ENCODE measurements at regions not wholly inside any gene's neighbourhood (a gene's known extent, or its start where the extent isn't known, plus 50 kb on each side); places are given as distances from the start of the nearest gene placed in this dataset.

DNA sequence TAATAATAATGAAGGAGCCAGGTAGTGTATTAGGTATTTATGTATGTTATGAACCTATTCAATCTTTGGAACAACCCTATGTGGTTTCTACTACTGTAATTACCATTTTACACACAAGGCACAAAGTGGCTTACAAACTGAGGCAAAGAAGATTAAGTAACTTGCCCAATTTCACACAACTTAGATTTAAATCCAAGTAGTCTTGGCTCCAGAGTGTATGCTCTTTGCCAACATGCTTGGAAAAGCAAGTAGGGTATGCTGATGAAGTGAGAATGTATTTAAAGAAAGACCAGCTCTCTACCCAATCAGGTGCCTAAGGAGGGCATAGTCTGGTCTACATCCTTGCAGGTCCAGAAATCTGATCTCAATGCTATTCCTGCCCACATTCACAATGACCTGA is 463.2 kb downstream of the METTL15 start:
- DNase-seq = no peak

DNA sequence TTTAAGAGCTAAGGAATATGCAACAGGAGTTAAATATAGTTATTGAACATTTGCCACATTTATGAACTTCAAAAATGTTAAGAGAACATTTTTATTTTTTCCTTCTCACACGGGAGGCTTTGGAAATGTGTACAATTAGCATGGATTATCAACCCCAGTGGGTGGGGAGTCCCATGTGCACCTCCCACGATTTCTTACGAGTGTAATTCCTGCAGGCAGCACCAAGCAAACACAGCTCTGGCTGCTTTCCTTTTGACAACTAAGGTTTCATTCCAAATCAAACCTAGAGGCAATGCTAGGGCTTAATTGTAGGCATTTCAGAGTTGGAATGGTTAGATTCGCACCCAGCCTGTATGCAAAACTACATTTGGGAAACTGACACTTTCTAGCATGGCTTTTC is 460.9 kb downstream of the METTL15 start:
- DNase-seq = no peak

DNA sequence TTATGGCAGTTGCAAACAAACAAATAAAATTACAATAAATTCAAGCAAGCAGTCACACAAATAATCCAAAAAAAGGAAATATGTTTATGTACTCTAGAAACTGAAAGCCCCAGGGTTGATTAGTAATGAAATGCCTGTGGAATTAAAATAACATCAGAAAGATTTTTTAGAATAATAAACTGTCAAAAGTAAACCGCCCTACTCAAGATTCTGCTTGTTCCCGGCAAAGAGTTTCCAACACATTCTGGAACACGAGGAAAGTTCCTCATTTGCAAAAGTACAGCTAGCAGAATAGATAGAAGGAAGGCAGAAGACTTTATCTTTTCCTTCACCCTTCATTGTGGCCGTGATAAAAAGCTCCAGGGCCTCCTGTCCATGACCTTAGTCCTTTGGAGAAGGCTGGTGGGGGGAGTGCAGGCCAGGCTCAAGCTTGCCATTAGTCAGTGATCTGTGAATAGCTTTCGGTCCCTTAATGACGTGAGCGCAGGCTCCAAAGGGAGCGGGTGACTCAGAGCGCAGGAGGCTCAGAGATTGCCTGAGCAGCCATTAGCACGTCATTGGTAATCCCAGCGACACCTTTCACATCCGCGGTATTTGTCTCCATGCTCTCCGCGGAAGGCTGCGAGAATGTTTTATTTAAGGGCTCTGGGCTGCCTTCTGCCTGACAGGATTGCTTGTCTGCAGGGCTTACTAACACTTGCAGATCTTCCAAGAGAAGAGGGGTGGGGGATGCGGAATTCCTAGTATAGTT is 458.3 kb downstream of the METTL15 start:
- peak; percentile 50 for DNase-seq

DNA sequence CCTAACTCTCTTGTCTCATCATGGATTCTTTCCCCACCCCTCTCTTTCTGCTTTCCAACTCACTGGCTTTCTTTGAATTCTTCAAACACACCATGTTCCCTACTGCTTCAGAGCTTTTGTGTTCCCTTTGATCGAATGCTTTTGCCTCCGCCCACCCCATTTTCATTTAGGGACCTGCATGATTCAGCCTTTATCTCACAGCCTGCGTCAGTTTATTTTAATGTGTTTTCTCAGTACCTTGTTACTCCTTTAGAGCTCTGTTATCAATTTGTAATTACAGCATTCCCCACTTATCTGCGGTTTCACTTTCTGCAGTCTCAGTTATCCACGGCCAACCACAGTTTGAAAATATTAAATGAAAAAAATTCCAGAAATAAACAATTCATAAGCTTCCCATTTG is 451.3 kb downstream of the METTL15 start:
- peak; percentile 80 for DNase-seq

DNA sequence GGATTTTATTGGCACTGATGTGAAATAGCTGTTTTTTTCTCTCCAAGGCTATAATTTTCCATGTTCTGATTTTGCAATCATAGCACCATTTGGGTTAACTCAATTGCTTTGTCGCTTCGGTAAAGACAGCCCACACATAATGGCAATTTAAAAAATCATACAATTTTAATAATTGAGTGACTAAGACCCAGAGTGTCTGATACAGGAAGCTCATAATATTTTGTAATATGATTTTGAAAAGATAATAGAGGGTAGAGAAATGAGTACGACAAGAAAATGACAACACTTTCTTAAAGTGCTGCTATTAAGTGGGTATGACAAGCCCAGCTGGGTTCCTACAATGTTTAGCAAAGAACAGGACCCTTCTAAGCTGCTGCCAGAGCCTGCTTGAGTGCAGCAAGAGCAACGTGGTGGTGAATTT is 439.1 kb downstream of the METTL15 start:
- peak; percentile 87 for DNase-seq

DNA sequence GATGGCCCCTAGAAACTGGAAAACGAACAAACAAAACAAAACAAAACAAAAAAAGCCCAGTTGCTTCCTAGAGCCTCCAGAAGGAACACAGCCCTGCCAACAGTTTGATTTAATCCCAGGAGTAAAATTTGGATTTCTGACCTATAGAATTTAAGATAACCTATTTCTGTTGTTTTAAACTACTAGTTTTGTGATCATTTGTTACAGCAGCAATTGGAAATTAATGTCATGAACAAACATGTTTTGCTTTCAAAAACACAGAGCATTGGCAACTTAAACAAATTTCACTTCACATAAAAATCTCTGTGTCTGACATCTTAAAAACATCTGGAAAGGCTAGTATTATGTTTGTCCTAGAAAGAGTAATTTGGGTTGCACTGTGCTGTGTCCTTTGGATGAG is 437.3 kb downstream of the METTL15 start:
- no peak for DNase-seq

DNA sequence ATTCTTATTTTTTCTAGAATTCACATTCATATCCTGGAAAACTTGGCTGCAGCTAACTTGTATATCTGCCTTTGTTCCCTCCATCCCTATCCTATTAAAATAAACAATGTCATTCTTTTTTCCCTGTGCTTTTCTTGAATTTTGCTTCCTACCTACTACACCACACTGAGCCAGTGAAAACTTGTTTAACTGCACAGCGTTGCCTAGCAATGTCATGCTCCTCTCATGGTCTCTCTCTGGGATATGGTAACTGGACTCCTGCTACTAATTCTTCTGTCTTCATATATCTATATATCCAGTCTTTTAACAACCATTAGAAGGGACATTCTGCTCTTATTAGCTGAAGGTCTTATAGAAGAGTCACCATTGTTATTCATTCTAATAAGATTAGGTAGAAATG is 434.4 kb downstream of the METTL15 start:
- peak; percentile 32 for DNase-seq

DNA sequence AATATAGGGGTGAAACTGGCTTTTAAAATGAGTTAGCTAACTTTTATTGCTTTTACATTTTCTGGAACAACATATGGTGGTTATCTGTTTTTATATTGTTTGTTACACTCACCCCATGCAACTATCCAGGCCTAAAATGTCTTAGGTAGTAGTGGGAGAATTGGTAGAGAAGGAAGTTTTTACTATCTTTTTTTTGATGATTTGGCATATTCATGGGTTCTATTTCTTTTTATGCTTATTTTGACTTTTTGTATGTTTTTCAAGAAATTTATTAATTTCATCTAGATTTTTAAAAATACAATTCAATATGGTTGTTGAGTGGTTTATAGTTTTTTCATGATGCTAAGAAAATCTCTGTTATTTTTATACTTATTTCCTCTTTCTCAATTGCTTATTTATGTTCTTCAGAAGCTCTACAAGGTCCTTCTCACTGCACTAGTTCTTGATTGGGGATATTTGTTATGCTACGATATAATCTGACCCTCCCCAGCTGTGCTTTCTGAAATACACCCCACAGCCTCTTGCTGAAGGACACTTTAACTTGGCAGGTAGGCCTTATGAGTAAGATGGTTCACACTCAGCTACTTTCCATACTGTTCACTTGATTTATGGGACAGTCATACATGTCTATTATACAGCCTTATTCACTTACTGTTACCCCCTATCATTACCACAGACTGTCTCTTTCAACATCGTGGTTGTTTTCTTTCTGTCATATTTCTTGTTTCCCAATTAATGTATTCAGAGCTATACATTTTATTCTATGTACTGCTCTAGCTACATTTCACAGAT is 431.2 kb downstream of the METTL15 start:
- peak; percentile 76 for DNase-seq

DNA sequence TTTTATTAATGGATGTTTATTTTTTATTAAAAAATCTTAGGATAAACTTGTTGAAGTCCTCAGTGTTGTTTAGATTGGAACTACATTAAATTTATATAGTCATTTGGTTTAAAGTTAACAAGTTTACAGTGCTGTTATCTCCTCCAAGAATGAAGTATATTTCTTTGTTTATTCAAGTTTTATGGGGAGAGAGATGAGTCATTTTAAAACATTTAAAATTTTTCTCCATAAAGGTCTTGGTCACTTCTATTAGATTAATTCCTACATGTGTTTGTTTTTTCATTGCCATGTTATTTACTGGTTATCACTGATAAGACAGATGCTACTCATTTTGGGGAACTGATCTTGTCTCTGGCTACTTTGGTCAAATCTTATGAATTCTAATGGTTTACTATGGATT is 429.6 kb downstream of the METTL15 start:
- no peak for DNase-seq

DNA sequence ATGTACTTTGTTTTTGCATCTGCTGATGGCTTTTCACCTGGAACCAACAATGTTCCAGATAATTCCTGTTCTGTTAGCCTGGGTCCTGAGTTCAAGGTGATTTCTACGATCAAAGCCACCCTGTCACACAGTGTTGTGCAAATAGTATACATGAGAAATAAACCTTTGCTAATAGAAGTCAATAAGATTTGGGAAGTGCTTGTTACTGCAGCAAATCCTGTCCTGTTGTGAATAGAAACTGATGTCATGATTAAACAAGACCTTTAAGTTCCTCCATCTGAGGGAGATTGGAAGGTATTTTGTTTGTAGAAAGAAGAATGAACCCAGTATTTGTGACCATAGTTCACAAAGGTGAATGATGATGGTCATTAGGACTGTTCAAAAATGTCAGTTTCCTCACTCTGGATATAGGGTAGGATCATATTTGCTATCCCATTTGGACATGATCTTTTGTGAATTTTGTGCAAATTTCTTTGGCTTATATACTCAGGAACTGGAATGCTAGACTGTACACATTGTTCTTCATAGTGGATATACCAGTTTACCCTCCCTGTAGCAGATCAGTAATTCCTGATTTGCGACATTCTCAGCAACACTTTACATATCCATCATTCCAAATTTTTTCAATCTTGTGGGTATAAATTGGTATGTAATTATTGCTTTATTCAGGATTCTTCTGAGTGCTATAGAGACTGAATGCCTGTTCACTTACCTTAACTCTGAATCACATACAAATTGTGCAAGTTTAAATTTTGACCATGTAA is 428.5 kb downstream of the METTL15 start:
- DNase-seq = no peak

DNA sequence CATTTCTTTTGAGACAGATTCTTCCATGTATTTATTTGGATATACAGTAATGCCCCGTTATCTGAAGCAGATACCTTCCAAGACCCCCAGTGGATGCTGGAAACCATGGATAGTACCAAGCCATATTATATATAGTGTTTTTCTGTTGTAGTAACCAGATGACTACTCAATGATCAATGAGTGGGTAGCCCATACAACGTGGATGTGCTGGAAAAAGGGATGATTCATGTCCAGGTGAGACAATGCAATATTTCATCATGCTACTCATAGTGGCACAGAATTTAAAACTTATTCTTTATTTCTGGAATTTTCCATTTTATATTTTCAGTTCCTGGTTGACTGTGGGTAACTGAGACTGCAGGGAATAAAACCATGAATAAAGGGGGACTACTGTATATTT is 427.5 kb downstream of the METTL15 start:
- no peak for DNase-seq

DNA sequence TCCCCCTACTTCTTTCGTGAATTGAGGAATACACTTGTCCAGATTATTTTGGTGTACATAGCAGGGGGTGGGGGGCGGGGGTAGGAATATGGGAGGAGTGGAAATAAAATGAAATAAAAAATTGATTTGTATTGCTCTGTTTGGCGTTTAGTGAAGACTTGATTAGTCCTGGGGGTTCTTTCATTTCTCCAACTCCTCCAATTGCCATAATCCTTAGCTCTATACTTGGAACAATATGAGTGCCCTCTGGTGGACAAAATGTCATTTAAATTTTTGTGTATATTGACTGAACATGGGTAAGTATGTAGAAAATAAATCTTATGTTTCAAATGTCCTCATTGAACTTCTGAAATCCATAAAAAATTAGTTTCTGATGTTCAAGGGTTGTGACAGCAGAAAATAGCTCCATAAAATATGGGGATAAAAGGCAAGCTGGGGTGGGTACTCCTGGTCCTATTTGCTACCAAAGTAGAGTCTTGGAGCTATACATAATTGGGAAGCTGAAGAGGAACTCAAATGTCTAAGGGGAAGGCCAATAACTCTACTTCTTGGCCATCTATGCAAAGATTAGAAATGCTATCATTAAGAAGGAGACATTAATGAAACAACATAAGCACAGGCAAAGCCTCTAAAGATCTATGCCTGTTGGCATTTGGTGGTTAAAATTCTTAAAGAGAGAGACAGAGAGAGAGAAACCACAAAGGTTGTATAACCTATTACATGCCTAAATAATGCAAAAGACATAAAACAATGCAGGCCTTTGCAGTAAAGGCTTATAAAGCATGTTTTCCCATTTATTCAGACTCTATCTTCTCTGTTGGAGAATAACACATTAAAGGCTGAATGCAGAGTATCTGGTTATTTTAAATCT is 421.6 kb downstream of the METTL15 start:
- DNase-seq = peak; percentile 73

DNA sequence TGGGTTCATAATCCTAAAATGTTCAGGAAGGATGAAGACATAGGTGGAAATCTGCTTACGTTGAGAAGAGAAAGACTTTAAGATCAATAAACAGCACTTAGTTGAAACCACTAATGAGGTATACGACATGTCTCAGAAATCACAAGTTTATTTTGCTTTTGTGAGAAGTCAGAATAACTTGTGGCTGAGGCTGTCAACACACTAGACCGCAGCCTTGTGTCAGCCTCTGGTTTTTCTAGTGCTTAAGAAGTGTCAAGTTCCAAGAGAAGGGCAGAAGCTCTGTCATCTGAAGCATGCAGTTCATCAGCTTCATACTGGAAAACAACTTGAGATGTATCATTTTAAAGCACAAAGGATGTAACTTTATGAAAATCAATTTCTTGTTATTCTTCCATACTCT is 420.9 kb downstream of the METTL15 start:
- no peak for DNase-seq

DNA sequence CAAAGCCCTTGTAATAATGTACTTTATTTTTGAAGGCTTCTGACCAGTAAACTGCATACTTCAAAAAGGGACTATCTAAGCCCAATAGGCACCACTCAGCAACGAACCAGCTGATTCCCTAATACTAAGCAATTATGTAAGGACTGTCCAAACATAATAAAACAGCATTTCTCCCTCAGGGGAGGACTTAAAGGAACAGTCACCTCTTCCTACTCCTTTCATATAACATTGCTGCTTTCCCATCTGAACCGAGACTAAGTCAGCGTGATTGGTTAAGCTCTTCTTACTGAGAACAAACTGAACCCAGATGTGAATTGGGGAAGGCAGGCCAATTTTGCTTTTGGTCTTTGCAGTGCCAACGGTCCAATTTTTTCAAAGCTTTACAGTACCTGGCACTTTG is 420.0 kb downstream of the METTL15 start:
- peak; percentile 9 for DNase-seq

DNA sequence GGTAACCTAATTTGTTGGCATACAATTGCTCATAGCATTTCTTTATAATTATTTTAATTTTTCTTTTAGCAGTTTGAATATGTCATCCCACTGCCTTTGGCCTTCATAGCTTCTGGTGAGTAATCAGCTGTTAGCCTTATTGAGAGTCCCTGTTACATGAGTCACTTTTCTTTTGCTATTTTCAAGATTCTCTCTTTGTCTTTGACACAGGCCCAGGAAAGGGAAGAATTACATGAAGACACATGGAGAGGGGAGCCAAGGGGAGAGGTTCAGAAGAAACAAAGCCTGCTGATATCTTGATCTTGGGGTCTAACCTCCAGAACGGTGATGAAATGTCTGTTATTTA is 418.2 kb downstream of the METTL15 start:
- peak; percentile 13 for DNase-seq

DNA sequence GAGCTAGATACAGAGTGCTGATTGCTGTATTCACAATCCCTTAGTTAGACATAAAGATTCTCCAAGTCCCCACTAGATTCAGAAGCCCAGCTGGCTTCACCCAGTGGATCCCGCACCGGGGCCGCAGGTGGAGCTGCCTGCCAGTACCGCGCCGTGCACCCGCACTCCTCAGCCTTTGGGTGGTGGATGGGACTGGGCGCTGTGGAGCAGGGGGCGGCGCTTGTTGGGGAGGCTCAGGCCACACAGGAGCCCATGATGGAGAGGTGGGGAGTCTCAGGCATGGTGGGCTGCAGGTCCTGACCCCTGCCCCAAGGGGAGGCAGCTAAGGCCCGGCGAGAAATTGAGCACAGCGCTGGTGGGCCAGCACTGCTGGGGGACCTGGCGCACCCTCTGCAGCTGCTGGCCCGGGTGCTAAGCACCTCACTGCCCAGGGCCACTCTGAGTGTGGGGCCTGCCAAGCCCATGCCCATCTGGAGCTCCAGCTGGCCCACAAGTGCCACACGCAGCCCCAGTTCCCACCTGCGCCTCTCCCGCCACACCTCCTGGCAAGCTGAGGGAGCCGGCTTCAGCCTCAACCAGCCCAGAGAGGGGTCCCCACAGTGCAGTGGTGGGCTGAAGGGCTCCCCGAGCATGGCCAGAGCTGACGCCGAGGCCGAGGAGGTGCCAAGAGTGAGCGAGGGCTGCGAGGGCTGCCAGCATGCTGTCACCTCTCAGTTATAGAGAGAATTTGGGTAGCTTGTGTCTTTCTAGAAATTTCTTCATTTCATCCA is 417.6 kb downstream of the METTL15 start:
- DNase-seq = no peak

DNA sequence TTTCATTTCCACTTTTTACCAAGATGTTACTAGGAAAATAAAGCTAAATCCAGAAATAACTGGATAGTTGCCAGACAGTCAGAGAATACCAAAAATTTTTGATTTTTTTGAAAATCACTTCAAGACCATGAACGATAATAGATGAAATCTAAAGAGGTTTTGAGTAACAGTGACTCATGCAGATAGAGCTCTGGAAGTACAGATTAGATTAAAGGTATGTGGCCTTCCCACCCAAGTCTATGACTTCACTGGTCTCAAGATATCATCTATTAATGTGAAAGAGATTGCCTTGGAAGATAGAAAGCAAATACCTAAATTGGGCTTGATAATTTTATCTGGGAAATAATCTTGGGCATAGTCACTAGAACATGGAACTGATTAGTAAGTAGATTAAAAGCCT is 415.9 kb downstream of the METTL15 start:
- DNase-seq = no peak

DNA sequence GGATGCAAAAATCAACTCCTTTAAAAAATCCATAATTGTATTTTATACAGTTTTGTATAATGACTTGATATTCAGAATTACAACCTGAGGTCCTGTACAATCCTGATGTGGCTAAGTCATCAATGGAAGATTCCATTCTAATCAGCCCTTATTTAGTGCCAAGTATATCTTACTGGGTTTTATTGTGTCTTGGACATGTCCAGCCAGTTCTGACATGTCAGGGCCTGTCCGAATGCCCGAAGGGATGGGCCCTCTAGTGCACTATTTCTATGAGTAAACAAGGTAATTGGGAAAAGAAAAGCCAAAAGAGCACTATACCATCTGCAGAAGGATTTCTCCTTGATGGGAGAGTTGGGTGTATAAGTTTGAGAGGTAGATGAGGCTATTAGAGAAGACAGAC is 412.9 kb downstream of the METTL15 start:
- peak; percentile 69 for DNase-seq

DNA sequence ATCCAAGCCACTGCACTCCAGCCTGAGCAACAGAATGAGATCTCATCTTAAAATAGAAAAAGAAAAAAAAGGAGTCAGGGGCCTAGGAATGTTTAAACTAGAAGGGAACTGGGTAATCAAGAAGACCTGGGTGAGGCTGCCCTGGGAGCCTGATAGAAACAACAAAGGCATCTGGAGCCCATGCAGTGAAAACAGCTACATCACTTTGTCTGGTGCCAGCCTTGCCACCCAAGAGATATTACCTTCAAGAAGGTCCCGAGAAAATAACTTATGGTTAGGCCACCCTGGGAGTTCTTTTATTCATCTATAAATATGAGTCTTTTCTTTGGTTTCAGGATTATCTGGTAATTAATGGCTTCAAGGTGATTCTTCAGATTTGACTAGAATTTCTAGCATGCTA is 412.1 kb downstream of the METTL15 start:
- DNase-seq = peak; percentile 9

DNA sequence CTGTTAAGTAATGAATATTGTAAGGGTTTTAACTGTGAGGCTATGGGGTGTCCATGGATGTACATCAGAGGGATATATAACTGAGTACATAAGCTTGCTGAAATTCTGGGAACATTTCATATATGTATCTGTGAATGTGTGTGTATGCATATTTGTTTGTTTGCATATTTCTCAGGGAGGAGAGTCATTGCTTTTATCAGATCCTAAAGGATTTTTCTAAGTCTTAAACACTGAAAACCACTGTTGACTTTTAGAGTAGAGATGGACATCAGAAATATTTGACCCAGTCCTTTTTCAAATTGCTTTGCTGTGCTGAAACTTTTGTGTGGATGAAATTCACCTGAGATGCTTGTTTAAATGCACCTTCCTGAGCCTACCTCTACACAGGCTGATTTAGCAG is 410.6 kb downstream of the METTL15 start:
- DNase-seq = no peak

DNA sequence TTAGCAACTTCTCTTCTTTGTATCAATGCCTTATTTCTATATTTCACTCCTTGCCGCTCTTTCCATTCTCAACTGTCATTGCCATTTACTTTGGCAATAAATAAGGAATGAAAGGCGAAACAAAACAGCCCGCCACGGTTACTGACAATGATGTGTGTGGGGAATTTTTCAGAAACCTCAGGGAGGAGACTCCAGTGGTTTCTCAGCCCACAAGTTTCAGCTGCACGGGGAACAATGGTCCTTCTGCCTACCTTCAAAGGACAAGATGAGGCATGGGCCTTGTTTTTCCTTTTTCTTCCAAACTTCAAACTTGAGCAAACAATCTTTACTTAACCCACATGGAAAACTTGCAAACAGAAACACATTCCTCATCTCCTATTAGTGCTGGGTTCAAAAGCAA is 409.4 kb downstream of the METTL15 start:
- no peak for DNase-seq

DNA sequence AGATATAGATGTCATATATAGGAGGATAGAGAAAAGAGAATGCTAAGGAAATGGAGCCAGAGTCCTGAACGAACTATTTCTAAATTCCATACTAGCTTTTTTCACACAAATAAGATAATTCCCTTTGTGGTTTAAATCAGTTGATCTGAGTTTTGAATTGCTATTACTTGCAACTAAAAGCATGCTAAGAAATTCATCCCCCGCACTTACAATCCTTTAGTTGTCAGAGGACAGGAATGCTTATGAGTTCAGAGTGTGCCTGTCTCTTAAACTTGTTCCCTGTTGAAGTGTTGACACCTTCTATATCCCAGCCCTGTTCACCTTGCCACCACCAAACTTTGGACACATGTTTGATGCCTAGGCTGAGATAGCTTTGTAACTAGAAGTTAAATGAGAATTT is 406.2 kb downstream of the METTL15 start:
- no peak for DNase-seq
